ENCODE measurements at regions not wholly inside any gene's neighbourhood (a gene's known extent, or its start where the extent isn't known, plus 50 kb on each side); places are given as distances from the start of the nearest gene placed in this dataset.

DNA sequence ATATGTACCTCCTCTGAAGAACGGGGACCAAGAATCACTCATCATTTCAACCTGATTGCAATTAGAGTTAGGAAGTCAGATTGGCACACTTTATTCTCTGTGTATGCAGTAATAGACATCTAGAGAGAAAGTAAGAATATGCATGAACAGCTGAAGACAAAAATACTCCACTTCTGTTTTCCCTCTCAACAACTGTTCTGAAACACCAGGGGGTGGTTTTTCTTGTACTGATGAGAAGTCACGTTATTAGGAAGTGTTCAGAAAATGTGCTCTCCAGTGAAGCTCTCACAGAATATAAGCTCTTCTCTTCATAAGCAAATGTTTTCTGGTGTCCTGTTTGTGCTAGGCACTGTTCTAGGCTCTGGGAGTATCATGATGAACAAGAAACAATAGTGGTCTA, 531.7 kb upstream of the C9orf72 start:
- Histone ChIP-seq H3K9me3 (peaks cover 0 to 2% (median 0%) of the 10 kb centered on the region in 12 donors), H3K4me3 (no peak overlapping the region), H3K4me1 (no peaks in the 10 kb centered on the region), H3K36me3 (no peaks in the 10 kb centered on the region), H3K27me3 (no peaks in the 10 kb centered on the region), H3K27ac (no peak overlapping the region)
- intact Hi-C loops (cut with DNase I) = loop anchor here in 1 of 10 donors (10.0 kb wide), 1 partner anchor 60 kb away; no protein-coding TSS in a partner anchor
- WGBS, 4 donors = 71 to 83% (median 77%) methylated on average over 2 of the region's 2 CpGs
- ATAC-seq (no peak), DNase-seq (no peak)
- TF ChIP-seq POLR2A (IDR thresholded peaks at IDR 0.05) = no peak
- TF ChIP-seq, protein P1, sequence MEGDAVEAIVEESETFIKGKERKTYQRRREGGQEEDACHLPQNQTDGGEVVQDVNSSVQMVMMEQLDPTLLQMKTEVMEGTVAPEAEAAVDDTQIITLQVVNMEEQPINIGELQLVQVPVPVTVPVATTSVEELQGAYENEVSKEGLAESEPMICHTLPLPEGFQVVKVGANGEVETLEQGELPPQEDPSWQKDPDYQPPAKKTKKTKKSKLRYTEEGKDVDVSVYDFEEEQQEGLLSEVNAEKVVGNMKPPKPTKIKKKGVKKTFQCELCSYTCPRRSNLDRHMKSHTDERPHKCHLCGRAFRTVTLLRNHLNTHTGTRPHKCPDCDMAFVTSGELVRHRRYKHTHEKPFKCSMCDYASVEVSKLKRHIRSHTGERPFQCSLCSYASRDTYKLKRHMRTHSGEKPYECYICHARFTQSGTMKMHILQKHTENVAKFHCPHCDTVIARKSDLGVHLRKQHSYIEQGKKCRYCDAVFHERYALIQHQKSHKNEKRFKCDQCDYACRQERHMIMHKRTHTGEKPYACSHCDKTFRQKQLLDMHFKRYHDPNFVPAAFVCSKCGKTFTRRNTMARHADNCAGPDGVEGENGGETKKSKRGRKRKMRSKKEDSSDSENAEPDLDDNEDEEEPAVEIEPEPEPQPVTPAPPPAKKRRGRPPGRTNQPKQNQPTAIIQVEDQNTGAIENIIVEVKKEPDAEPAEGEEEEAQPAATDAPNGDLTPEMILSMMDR (IDR thresholded peaks at IDR 0.05) = no peak

DNA sequence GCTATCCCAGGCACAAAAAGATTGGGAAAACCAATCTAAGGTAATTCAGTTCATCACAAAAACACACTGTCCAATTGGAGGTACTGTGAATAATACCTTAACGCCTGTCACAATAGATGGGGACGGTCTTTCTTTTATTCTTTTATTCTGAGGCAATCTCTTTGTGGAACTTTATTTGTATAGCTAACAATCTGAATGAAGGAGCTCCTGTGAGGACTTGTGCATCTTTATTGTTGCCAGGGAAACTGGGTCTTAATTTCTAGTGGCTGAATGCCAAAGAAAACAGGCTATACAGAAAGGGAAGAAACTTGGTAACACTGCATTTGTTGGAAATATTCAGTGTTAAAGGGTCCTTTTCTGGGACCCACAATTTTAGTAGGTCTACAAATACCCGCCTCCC, 546.9 kb upstream of the C9orf72 start:
- H3K4me1 ChIP-seq = no peaks in the 10 kb centered on the region
- ATAC-seq = no peak
- H3K36me3 ChIP-seq = no peaks in the 10 kb centered on the region
- no peaks in the 10 kb centered on the region for H3K9me3 ChIP-seq
- no peak for DNase-seq
- TF ChIP-seq POLR2A (IDR thresholded peaks at IDR 0.05) = no peak
- TF ChIP-seq, protein P1 (IDR thresholded peaks at IDR 0.05) = no peak
- intact Hi-C loops (cut with DNase I) = no loop called here
- 73 to 86% (median 79%) methylated on average over 3 of the region's 3 CpGs for WGBS, 4 donors
- no peak overlapping the region for H3K27ac ChIP-seq
- H3K27me3 ChIP-seq = no peaks in the 10 kb centered on the region
- no peak overlapping the region for H3K4me3 ChIP-seq

DNA sequence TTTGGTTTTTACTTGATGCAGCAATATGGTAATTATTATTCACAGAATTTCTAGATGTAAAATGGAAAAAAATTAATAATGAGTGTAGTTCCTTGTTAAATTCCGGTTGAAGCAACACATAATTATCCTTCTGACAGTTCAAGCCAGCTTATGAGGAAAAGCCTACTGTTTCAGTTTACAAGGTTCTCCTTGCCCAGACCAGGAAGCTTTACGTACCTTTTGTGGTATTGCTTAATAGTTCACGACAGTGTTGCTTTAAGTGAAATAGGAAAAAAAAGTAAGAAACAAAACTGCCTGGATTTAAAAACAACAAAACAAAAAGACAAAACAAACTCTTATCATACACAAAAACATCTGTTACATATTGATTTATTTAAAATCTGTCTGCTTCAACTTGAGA, 547.3 kb upstream of the C9orf72 start:
- ATAC-seq (no peak), DNase-seq (no peak)
- H3K27ac ChIP-seq = no peak overlapping the region
- no peaks in the 10 kb centered on the region for H3K27me3 ChIP-seq
- no peaks in the 10 kb centered on the region for H3K36me3 ChIP-seq
- no peaks in the 10 kb centered on the region for H3K4me1 ChIP-seq
- H3K4me3 ChIP-seq = no peak overlapping the region
- WGBS, 4 donors = 51 to 70% (median 58%) methylated on average over 3 of the region's 3 CpGs
- no peaks in the 10 kb centered on the region for H3K9me3 ChIP-seq
- intact Hi-C loops (cut with DNase I) = no loop called here
- no peak for TF ChIP-seq POLR2A (IDR thresholded peaks at IDR 0.05)
- TF ChIP-seq, protein P1 (IDR thresholded peaks at IDR 0.05) = no peak

DNA sequence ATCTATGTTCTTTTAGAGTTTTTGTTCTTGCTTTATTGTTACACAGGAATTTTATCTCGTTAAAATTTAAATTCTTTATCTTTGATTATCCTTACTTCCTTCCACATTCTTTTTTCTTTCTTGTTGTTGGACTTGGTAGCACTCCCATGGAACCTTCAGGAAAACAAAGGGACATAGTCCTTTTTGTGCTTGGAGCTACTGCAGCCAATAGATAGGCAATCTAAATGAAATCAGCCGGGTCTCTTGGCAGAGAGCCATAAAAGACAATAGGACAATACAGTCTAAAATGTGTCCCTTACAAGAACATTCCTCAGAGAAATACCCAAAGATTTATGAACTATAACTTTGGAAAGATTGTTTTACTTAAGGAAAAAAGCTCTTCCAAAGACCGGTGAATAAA, 548.1 kb upstream of the C9orf72 start:
- no peak overlapping the region for H3K27ac ChIP-seq
- no peaks in the 10 kb centered on the region for H3K27me3 ChIP-seq
- TF ChIP-seq, protein P1 (IDR thresholded peaks at IDR 0.05) = no peak
- no peak for TF ChIP-seq POLR2A (IDR thresholded peaks at IDR 0.05)
- intact Hi-C loops (cut with DNase I) = no loop called here
- H3K9me3 ChIP-seq = no peaks in the 10 kb centered on the region
- no peak overlapping the region for H3K4me3 ChIP-seq
- no peaks in the 10 kb centered on the region for H3K36me3 ChIP-seq
- H3K4me1 ChIP-seq = no peaks in the 10 kb centered on the region
- DNase-seq = no peak
- 41 to 50% (median 43%) methylated on average over 3 of the region's 3 CpGs for WGBS, 4 donors
- ATAC-seq = no peak
